Karpas-422 (cell line): ENCODE measurements at regions not wholly inside any gene's neighbourhood (a gene's known extent, or its start where the extent isn't known, plus 50 kb on each side); places are given as distances from the start of the nearest gene placed in this dataset.

Experiments
- DNase-seq: peaks from one replicate; pipeline ENCODE4 v3.0.0-alpha.2; 2015
- H2AFZ ChIP-seq: fragments of 200-600 bp; sonication (generic); 2 replicates; pipeline ENCODE4 v1.6.1; 2014; ENCODE audit warnings: antibody characterized with exemption, low read length, mixed read lengths
- H3K27ac ChIP-seq: fragments of 200-600 bp; sonication (generic); 2 replicates; pipeline ENCODE4 v1.5.1; 2014; ENCODE audit warnings: mild to moderate bottlenecking, low read length, moderate library complexity
- H3K27me3 ChIP-seq: fragments of 200-600 bp; sonication (generic); 2 replicates; pipeline ENCODE4 v1.6.1; 2014; ENCODE audit warnings: low read length, mixed read lengths
- H3K36me3 ChIP-seq: fragments of 200-600 bp; sonication (generic); 2 replicates; pipeline ENCODE4 v1.6.1; 2014; ENCODE audit warnings: low read length, mixed read lengths; ENCODE audit not compliant: insufficient read depth
- H3K4me1 ChIP-seq: fragments of 200-600 bp; sonication (generic); 2 replicates; pipeline ENCODE4 v1.6.1; 2014; ENCODE audit warnings: mild to moderate bottlenecking, low read length, mixed read lengths
- H3K4me2 ChIP-seq: fragments of 200-600 bp; sonication (generic); 2 replicates; pipeline ENCODE4 v1.6.1; 2014; ENCODE audit warnings: low read length, low read depth, mild to moderate bottlenecking; ENCODE audit not compliant: poor library complexity, severe bottlenecking
- H3K4me3 ChIP-seq: fragments of 200-600 bp; sonication (generic); 2 replicates; pipeline ENCODE4 v1.5.1; 2014; ENCODE audit warnings: mild to moderate bottlenecking, antibody characterized with exemption, low read length, mixed read lengths
- H3K79me2 ChIP-seq: fragments of 200-600 bp; sonication (generic); 2 replicates; pipeline ENCODE4 v1.6.1; 2014; ENCODE audit warnings: mild to moderate bottlenecking, low read length, mixed read lengths
- H3K9ac ChIP-seq: fragments of 200-600 bp; sonication (generic); 2 replicates; pipeline ENCODE4 v1.6.0; 2014; ENCODE audit warnings: low read length
- H3K9me2 ChIP-seq: fragments of 200-600 bp; sonication (generic), shearing (Covaris generic); replicated peaks from 2 replicates; pipeline ENCODE4 v1.6.0; 2014; ENCODE audit warnings: mild to moderate bottlenecking, low read length, moderate library complexity; ENCODE audit not compliant: insufficient read depth
- H3K9me3 ChIP-seq: fragments of 300-700, 200-600 bp; sonication (generic); 2 replicates; pipeline ENCODE4 v1.6.1; 2014; ENCODE audit warnings: low read length, mixed read lengths
- H4K20me1 ChIP-seq: fragments of 200-600 bp; sonication (generic); 2 replicates; pipeline ENCODE4 v1.6.1; 2014; ENCODE audit warnings: mild to moderate bottlenecking, antibody characterized with exemption, low read length, low read depth; ENCODE audit not compliant: insufficient read depth

GRCh38 chr2:15786901-15787300, 153.4 kb upstream of the MYCN start:
- Histone ChIP-seq H3K9me3 (no peaks in the 10 kb centered on the region), H3K79me2 (no peaks in the 10 kb centered on the region), H4K20me1 (no peaks in the 10 kb centered on the region), H3K4me3 (no peak overlapping the region), H3K27me3 (no peaks in the 10 kb centered on the region), H2AFZ (no peak overlapping the region), H3K9me2 (no peaks in the 10 kb centered on the region), H3K27ac (no peak overlapping the region), H3K9ac (no peak overlapping the region), H3K36me3 (no peaks in the 10 kb centered on the region), H3K4me2 (no peak overlapping the region), H3K4me1 (no peaks in the 10 kb centered on the region)
- DNase-seq: no peak

GRCh38 chr2:15787535-15788454, 152.6 kb upstream of the MYCN start:
- no peaks in the 10 kb centered on the region for H3K79me2 ChIP-seq
- H3K9me3 ChIP-seq: no peaks in the 10 kb centered on the region
- no peak overlapping the region for H3K4me3 ChIP-seq
- no peaks in the 10 kb centered on the region for H4K20me1 ChIP-seq
- no peaks in the 10 kb centered on the region for H3K27me3 ChIP-seq
- no peak overlapping the region for H3K27ac ChIP-seq
- H3K36me3 ChIP-seq: no peaks in the 10 kb centered on the region
- H3K9me2 ChIP-seq: no peaks in the 10 kb centered on the region
- no peak overlapping the region for H2AFZ ChIP-seq
- no peak overlapping the region for H3K4me2 ChIP-seq
- DNase-seq: no peak
- no peak overlapping the region for H3K9ac ChIP-seq
- H3K4me1 ChIP-seq: no peaks in the 10 kb centered on the region

- Histone ChIP-seq H4K20me1 (no peaks in the 10 kb centered on the region), H3K4me3 (no peak overlapping the region), H3K9me2 (no peaks in the 10 kb centered on the region), H2AFZ (no peak overlapping the region), H3K27me3 (no peaks in the 10 kb centered on the region), H3K36me3 (no peaks in the 10 kb centered on the region), H3K27ac (no peak overlapping the region), H3K79me2 (no peaks in the 10 kb centered on the region), H3K4me2 (no peak overlapping the region), H3K4me1 (no peaks in the 10 kb centered on the region), H3K9me3 (no peaks in the 10 kb centered on the region), H3K9ac (no peak overlapping the region)
- no peak for DNase-seq
Observed at GRCh38 chr2:15788455-15788829, 151.9 kb upstream of the MYCN start.

GRCh38 chr2:15788830-15789229, 151.5 kb upstream of the MYCN start:
- no peaks in the 10 kb centered on the region for H4K20me1 ChIP-seq
- H3K4me1 ChIP-seq: no peaks in the 10 kb centered on the region
- no peak overlapping the region for H3K9ac ChIP-seq
- H2AFZ ChIP-seq: no peak overlapping the region
- no peaks in the 10 kb centered on the region for H3K79me2 ChIP-seq
- no peaks in the 10 kb centered on the region for H3K36me3 ChIP-seq
- DNase-seq: no peak
- H3K27ac ChIP-seq: no peak overlapping the region
- H3K9me2 ChIP-seq: no peaks in the 10 kb centered on the region
- no peak overlapping the region for H3K4me2 ChIP-seq
- H3K9me3 ChIP-seq: no peaks in the 10 kb centered on the region
- no peak overlapping the region for H3K4me3 ChIP-seq
- H3K27me3 ChIP-seq: no peaks in the 10 kb centered on the region

- Histone ChIP-seq H2AFZ (no peak overlapping the region), H3K79me2 (no peaks in the 10 kb centered on the region), H3K36me3 (no peaks in the 10 kb centered on the region), H3K9ac (no peak overlapping the region), H3K27me3 (no peaks in the 10 kb centered on the region), H3K9me3 (no peaks in the 10 kb centered on the region), H3K27ac (no peak overlapping the region), H3K4me1 (no peaks in the 10 kb centered on the region), H3K4me2 (no peak overlapping the region), H4K20me1 (no peaks in the 10 kb centered on the region), H3K4me3 (no peak overlapping the region), H3K9me2 (no peaks in the 10 kb centered on the region)
- no peak for DNase-seq
Observed at GRCh38 chr2:15789381-15790062, 150.8 kb upstream of the MYCN start.

- Histone ChIP-seq H2AFZ (no peak overlapping the region), H3K4me1 (no peaks in the 10 kb centered on the region), H3K9me3 (no peaks in the 10 kb centered on the region), H3K9ac (no peak overlapping the region), H3K4me2 (no peak overlapping the region), H3K79me2 (no peaks in the 10 kb centered on the region), H4K20me1 (no peaks in the 10 kb centered on the region), H3K9me2 (no peaks in the 10 kb centered on the region), H3K4me3 (no peak overlapping the region), H3K36me3 (no peaks in the 10 kb centered on the region), H3K27ac (no peak overlapping the region), H3K27me3 (no peaks in the 10 kb centered on the region)
- DNase-seq: no peak
Observed at GRCh38 chr2:15790326-15790725, 150.0 kb upstream of the MYCN start.

GRCh38 chr2:15790838-15791237, 149.5 kb upstream of the MYCN start:
- no peaks in the 10 kb centered on the region for H3K4me1 ChIP-seq
- no peaks in the 10 kb centered on the region for H3K27me3 ChIP-seq
- H3K79me2 ChIP-seq: no peaks in the 10 kb centered on the region
- H3K9me2 ChIP-seq: no peaks in the 10 kb centered on the region
- H3K9me3 ChIP-seq: no peaks in the 10 kb centered on the region
- H3K4me2 ChIP-seq: no peak overlapping the region
- H3K4me3 ChIP-seq: no peak overlapping the region
- H4K20me1 ChIP-seq: no peaks in the 10 kb centered on the region
- no peaks in the 10 kb centered on the region for H3K36me3 ChIP-seq
- H3K9ac ChIP-seq: no peak overlapping the region
- DNase-seq: no peak
- no peak overlapping the region for H2AFZ ChIP-seq
- H3K27ac ChIP-seq: no peak overlapping the region

GRCh38 chr2:15791294-15791693, 149.1 kb upstream of the MYCN start:
- H3K27ac ChIP-seq: no peak overlapping the region
- H3K36me3 ChIP-seq: no peaks in the 10 kb centered on the region
- H3K9me2 ChIP-seq: no peaks in the 10 kb centered on the region
- no peak overlapping the region for H3K9ac ChIP-seq
- H4K20me1 ChIP-seq: no peaks in the 10 kb centered on the region
- no peaks in the 10 kb centered on the region for H3K27me3 ChIP-seq
- no peak for DNase-seq
- H3K4me1 ChIP-seq: no peaks in the 10 kb centered on the region
- no peak overlapping the region for H3K4me3 ChIP-seq
- no peaks in the 10 kb centered on the region for H3K79me2 ChIP-seq
- no peaks in the 10 kb centered on the region for H3K9me3 ChIP-seq
- H3K4me2 ChIP-seq: no peak overlapping the region
- H2AFZ ChIP-seq: no peak overlapping the region
